Skeletal muscle satellite cell (primary cell): ENCODE measurements at regions not wholly inside any gene's neighbourhood (a gene's known extent, or its start where the extent isn't known, plus 50 kb on each side); places are given as distances from the start of the nearest gene placed in this dataset.

Experiments used
- H3K27me3 ChIP-seq: 2 replicates; pipeline ENCODE4 v1.7.0; 2013; ENCODE audit warnings: low read length; ENCODE audit not compliant: control insufficient read depth, insufficient read depth
- H3K36me3 ChIP-seq: 2 replicates; pipeline ENCODE4 v1.7.0; 2013; ENCODE audit warnings: mild to moderate bottlenecking, control low read depth, low read length; ENCODE audit not compliant: insufficient read depth
- H3K4me1 ChIP-seq: 2 replicates; pipeline ENCODE4 v1.7.0; 2013; ENCODE audit warnings: low read length; ENCODE audit not compliant: control insufficient read depth, insufficient read depth
- H3K4me2 ChIP-seq: 2 replicates; pipeline ENCODE4 v1.7.0; 2013; ENCODE audit warnings: mild to moderate bottlenecking, low read length
- H3K4me3 ChIP-seq: 2 replicates; pipeline ENCODE4 v1.7.0; 2013; ENCODE audit warnings: low read length
- H3K9ac ChIP-seq: 2 replicates; pipeline ENCODE4 v1.7.0; 2013; ENCODE audit warnings: mild to moderate bottlenecking, low read depth, low read length, moderate library complexity
- H3K9me3 ChIP-seq: replicated peaks from 2 replicates; pipeline ENCODE4 v1.7.0; 2013; ENCODE audit warnings: mild to moderate bottlenecking, control low read depth, low read length

- Histone ChIP-seq H3K9ac (no peak overlapping the region), H3K4me3 (no peak overlapping the region), H3K4me1 (no peaks in the 10 kb centered on the region), H3K36me3 (no peaks in the 10 kb centered on the region), H3K9me3 (no peaks in the 10 kb centered on the region), H3K27me3 (no peaks in the 10 kb centered on the region), H3K4me2 (no peak overlapping the region)
These were observed 502.3 kb downstream of the C6orf118 start for GRCh38 chr6:164807125-164807524.

DNA sequence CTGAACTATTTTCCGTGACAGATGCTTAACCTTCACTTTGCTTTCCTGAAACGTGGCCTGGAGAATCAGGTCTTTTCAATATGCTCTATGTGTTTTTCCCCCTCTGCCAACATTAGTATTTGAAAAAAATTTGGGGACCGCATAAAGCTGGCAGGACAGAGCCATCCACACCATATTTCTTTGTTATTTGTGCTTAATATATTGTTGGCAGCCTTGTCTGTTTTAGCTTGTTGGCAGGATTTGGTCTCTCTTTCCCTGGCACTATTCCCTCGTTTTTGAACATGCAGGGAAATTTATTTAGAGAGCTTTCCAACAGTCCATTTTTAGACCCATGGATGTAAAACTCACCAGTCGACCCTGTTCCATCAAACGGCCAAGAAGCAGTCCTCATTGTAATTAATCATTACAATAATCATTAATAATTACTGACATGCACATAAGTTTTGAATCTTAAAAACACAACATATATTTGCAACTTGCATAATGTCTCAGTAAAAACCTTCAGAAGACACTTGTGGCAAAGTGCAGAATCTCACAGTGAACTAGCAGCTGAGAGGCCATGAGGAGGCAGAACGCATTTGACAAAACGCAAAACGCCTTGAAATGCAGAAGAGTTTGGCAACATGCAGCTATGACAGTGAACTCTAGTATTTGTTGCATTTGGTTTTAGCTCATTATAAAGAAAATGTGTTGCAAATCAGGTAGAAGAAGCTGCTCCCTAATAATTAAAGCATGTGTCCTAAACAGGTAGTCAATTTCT lies 514.2 kb downstream of the C6orf118 start:
- no peak overlapping the region for H3K4me3 ChIP-seq
- H3K4me2 ChIP-seq: no peak overlapping the region
- no peaks in the 10 kb centered on the region for H3K9me3 ChIP-seq
- no peaks in the 10 kb centered on the region for H3K27me3 ChIP-seq
- no peak overlapping the region for H3K9ac ChIP-seq
- no peaks in the 10 kb centered on the region for H3K36me3 ChIP-seq
- H3K4me1 ChIP-seq: no peaks in the 10 kb centered on the region

GRCh38 chr6:164792666-164793065 lies 516.7 kb downstream of the C6orf118 start:
- Histone ChIP-seq H3K27me3 (no peaks in the 10 kb centered on the region), H3K36me3 (no peaks in the 10 kb centered on the region), H3K4me2 (no peak overlapping the region), H3K4me3 (no peak overlapping the region), H3K4me1 (no peaks in the 10 kb centered on the region), H3K9me3 (no peaks in the 10 kb centered on the region), H3K9ac (no peak overlapping the region)

DNA sequence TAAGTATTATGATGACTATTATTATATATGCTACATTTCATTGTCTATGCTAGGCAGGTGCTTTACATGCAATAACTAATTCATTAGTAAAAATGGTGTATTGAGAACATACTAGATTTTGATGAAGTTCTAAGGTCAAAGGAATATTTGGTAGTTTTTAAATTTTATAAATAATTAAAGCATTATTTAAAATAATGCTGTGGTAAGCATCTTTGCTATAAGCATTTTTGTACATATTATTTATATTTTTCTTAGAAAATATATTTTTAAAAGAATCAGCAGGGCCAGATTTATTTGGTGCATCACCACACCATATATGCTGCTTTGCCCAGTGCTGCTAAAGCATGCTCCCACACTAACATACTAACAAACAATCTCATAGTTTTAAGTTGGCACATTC lies 517.9 kb downstream of the C6orf118 start:
- Histone ChIP-seq H3K36me3 (no peaks in the 10 kb centered on the region), H3K9me3 (no peaks in the 10 kb centered on the region), H3K9ac (no peak overlapping the region), H3K27me3 (no peaks in the 10 kb centered on the region), H3K4me2 (no peak overlapping the region), H3K4me1 (no peaks in the 10 kb centered on the region), H3K4me3 (no peak overlapping the region)

GRCh38 chr6:164763788-164764187 lies 545.6 kb downstream of the C6orf118 start:
- no peaks in the 10 kb centered on the region for H3K27me3 ChIP-seq
- no peak overlapping the region for H3K4me2 ChIP-seq
- no peaks in the 10 kb centered on the region for H3K9me3 ChIP-seq
- no peak overlapping the region for H3K4me3 ChIP-seq
- H3K36me3 ChIP-seq: no peaks in the 10 kb centered on the region
- no peaks in the 10 kb centered on the region for H3K4me1 ChIP-seq
- no peak overlapping the region for H3K9ac ChIP-seq

DNA sequence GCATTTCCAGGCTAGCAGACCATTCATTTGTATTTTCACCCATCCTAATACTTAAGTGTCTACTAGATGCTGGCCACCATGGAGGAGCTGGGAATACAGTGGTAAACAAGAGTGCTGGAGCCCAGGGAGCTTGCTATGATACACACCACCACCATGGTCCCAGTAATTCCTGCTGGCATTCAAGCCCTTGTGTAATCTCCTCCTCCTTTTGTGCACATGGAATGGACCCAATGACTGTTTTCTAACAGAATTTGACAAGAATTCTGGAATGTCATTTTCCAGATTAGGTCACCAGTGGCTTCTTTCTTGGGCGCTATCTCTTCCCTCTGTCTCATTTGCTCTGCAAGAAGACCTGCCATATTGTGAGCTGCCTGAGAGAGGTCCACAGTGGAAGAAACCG lies 552.0 kb downstream of the C6orf118 start:
- Histone ChIP-seq H3K9ac (no peak overlapping the region), H3K27me3 (no peaks in the 10 kb centered on the region)

DNA sequence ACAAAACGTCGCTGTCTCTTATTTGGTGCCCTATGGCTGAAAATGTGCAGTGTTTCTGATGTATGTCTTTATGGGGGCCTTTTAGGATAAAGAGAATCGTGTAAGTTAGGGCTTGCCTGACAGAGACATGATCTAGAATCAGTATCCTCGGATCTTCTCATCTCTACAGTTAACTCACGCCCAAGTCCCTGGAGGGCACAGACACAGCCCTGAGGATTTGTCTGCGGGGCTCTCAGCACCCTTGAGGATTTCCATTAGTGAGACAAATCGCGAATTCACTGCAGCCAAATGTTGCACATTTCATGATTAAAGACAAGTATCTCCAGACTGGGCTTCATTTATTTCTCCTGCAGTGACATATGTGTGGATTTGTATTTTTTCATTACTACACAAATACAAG lies 552.7 kb downstream of the C6orf118 start:
- Histone ChIP-seq H3K9me3 (no peaks in the 10 kb centered on the region), H3K4me3 (no peak overlapping the region), H3K9ac (no peak overlapping the region), H3K4me2 (no peak overlapping the region), H3K27me3 (no peaks in the 10 kb centered on the region), H3K4me1 (peaks cover 3% of the 10 kb centered on the region), H3K36me3 (no peaks in the 10 kb centered on the region)

More for the DNA sequence above, 552.0 kb downstream of the C6orf118 start:
- Histone ChIP-seq H3K36me3 (no peaks in the 10 kb centered on the region), H3K4me1 (peaks cover 3% of the 10 kb centered on the region), H3K4me2 (no peak overlapping the region), H3K9me3 (no peaks in the 10 kb centered on the region), H3K4me3 (no peak overlapping the region)

DNA sequence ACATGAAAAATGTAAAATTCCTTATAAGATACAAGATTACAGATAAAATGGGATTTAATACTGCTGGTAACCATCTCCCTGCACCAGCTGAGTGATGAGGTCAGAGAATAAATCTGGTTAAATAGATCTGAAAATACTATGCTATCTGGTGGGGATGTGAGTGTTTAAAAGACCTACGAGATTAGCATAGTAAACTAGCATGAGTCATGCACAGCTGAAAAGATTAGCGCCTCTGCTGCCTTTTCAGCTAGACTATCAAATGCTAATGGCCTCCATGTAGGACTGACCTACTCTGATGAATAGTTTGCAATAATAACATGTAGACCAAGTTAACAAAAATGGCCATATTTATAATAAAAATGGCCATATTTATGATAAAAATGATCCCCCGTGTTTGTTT lies 553.3 kb downstream of the C6orf118 start:
- no peaks in the 10 kb centered on the region for H3K36me3 ChIP-seq
- no peak overlapping the region for H3K4me2 ChIP-seq
- H3K27me3 ChIP-seq: no peaks in the 10 kb centered on the region
- no peaks in the 10 kb centered on the region for H3K9me3 ChIP-seq
- no peak overlapping the region for H3K9ac ChIP-seq
- peaks cover 3% of the 10 kb centered on the region for H3K4me1 ChIP-seq
- no peak overlapping the region for H3K4me3 ChIP-seq

GRCh38 chr6:164753517-164753916 lies 555.9 kb downstream of the C6orf118 start:
- Histone ChIP-seq H3K4me1 (peaks cover 15% of the 10 kb centered on the region), H3K4me3 (no peak overlapping the region), H3K4me2 (no peak overlapping the region), H3K9ac (no peak overlapping the region), H3K27me3 (no peaks in the 10 kb centered on the region), H3K9me3 (no peaks in the 10 kb centered on the region), H3K36me3 (no peaks in the 10 kb centered on the region)

DNA sequence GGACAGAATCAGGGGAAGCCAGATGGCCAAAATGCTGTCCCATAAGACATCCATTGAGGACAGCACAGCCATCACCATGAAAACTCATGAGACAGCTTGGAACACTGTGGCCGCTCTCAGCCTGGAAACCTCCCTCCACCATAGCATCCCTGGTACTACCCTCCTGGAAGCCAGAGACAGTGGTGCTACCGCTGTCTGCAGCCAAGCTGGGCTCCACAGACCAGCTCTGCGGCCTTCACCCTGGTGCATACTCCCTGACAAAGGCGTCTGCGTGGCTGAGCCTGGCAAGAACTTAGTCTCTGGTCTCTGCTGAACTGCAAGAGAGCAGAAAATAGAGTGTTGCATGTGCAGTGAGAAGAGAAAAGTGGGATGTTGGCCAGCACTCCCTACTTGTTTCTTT lies 558.0 kb downstream of the C6orf118 start:
- Histone ChIP-seq H3K9me3 (no peaks in the 10 kb centered on the region), H3K27me3 (no peaks in the 10 kb centered on the region), H3K9ac (no peak overlapping the region), H3K36me3 (no peaks in the 10 kb centered on the region), H3K4me2 (no peak overlapping the region), H3K4me3 (no peak overlapping the region), H3K4me1 (peaks cover 17% of the 10 kb centered on the region)

GRCh38 chr6:164750128-164750527 lies 559.3 kb downstream of the C6orf118 start:
- Histone ChIP-seq H3K9ac (no peak overlapping the region), H3K4me2 (no peak overlapping the region), H3K36me3 (no peaks in the 10 kb centered on the region), H3K4me1 (peaks cover 17% of the 10 kb centered on the region), H3K27me3 (no peaks in the 10 kb centered on the region), H3K4me3 (no peak overlapping the region), H3K9me3 (no peaks in the 10 kb centered on the region)
